BE2C (cell line): ENCODE measurements at regions not wholly inside any gene's neighbourhood (a gene's known extent, or its start where the extent isn't known, plus 50 kb on each side); places are given as distances from the start of the nearest gene placed in this dataset.

ENCODE experiments used
- DNase-seq: peaks from one replicate; pipeline ENCODE4 v3.0.0-alpha.2; 2020
- H3K27me3 ChIP-seq: fragments of 250-450 bp; sonication (Bioruptor Pico); 2 replicates; pipeline ENCODE4 v1.5.1; 2020; ENCODE audit warnings: mild to moderate bottlenecking
- H3K36me3 ChIP-seq: fragments of 250-450 bp; sonication (Bioruptor Pico); 2 replicates; pipeline ENCODE4 v1.5.1; 2020; ENCODE audit warnings: mild to moderate bottlenecking
- H3K4me1 ChIP-seq: fragments of 250-450 bp; sonication (Bioruptor Pico); 2 replicates; pipeline ENCODE4 v1.5.1; 2020
- H3K4me3 ChIP-seq: 2 replicates; pipeline ENCODE4 v1.5.1; 2011; ENCODE audit warnings: low read depth, low read length
- H3K9me3 ChIP-seq: fragments of 250-450 bp; sonication (Bioruptor Pico); 2 replicates; pipeline ENCODE4 v1.5.1; 2020
- TF ChIP-seq, protein P1 (sequence below): IDR thresholded peaks from 2 replicates; pipeline ENCODE4 v1.5.1; 2012; ENCODE audit warnings: mild to moderate bottlenecking, low read depth, low read length

DNA sequence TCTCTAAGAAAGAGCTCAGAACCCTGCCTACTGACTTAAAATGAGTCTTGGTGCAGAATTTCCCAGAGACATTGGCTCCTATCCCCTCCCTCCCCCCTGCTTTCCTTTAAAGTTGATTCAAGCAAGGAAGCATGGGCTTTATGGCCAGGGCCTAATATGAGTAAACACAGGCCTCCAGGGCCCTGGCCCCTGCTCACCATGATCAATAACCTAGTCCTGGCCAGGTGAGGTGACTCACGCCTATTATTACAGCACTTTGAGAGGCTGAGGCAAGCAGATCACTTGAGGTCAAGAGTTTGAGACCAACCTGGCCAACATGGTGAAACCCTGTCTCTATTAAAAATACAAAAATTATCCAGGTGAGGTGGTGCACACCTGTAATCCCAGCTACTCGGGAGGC is 165.1 kb upstream of the TMCC3 start:
- Histone ChIP-seq H3K9me3 (no peaks in the 10 kb centered on the region), H3K4me1 (no peaks in the 10 kb centered on the region), H3K36me3 (no peaks in the 10 kb centered on the region), H3K4me3 (no peak overlapping the region), H3K27me3 (no peaks in the 10 kb centered on the region)
- no peak for DNase-seq
- TF ChIP-seq, protein P1, sequence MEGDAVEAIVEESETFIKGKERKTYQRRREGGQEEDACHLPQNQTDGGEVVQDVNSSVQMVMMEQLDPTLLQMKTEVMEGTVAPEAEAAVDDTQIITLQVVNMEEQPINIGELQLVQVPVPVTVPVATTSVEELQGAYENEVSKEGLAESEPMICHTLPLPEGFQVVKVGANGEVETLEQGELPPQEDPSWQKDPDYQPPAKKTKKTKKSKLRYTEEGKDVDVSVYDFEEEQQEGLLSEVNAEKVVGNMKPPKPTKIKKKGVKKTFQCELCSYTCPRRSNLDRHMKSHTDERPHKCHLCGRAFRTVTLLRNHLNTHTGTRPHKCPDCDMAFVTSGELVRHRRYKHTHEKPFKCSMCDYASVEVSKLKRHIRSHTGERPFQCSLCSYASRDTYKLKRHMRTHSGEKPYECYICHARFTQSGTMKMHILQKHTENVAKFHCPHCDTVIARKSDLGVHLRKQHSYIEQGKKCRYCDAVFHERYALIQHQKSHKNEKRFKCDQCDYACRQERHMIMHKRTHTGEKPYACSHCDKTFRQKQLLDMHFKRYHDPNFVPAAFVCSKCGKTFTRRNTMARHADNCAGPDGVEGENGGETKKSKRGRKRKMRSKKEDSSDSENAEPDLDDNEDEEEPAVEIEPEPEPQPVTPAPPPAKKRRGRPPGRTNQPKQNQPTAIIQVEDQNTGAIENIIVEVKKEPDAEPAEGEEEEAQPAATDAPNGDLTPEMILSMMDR, result no peak

DNA sequence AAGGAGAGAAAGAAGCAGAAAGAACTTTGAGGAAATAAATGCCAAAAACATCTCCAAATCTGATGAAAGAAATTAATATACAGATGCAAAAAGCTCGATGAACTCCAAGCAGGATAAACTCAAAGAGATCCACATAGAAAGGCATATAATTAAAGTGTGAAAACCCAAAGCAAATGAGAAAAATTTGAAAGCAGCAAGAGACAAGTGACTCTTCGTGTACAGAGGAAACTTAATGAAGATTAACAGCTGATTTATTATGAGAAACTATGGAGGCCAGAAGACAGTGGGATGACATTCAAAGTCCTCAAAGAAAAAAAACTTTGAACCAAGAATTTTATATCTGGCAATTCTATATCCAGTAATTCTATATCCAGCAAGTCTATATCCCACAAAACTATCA is 163.0 kb upstream of the TMCC3 start:
- TF ChIP-seq, protein P1, result no peak
- no peaks in the 10 kb centered on the region for H3K27me3 ChIP-seq
- no peaks in the 10 kb centered on the region for H3K36me3 ChIP-seq
- H3K9me3 ChIP-seq, result no peaks in the 10 kb centered on the region
- no peak for DNase-seq
- H3K4me3 ChIP-seq, result no peak overlapping the region
- no peaks in the 10 kb centered on the region for H3K4me1 ChIP-seq

DNA sequence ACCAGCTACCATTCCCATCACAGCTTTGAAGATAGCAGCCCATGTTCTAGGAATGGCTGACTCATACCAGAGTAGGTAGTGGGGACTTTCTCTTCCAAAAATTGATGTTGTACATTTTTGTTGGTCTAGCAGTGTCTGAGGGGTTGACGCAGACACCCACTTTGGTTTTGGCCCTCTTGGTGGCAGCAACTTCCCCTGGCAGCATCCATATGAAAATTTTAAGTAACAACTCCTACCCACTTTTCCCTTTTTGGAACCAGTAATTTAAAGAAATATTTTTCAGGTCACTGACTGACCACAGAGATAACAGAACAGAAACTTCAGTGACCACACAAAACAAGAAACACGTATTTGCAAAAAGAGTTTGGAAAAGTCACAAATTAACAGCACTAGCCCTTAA is 162.0 kb upstream of the TMCC3 start:
- Histone ChIP-seq H3K27me3 (no peaks in the 10 kb centered on the region), H3K4me3 (no peak overlapping the region), H3K36me3 (no peaks in the 10 kb centered on the region), H3K4me1 (no peaks in the 10 kb centered on the region), H3K9me3 (no peaks in the 10 kb centered on the region)
- TF ChIP-seq, protein P1, result no peak
- no peak for DNase-seq

DNA sequence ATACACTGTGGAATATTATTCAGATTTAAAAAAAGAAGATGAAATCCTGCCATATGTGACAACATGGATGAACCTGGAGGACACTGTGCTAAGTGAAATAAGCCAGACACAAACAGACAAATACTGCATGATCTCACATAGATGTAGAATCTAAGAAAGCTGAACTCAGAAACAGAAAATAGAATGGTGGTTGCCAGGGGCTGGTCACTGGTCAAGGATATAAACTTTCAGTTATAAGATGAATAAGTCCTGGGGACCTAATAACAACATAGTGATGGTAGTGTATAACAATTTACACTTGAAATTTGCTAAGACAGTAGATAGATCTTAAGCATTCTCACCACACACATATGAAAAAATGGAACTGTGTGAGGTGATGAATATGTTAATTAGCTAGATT is 161.3 kb upstream of the TMCC3 start:
- Histone ChIP-seq H3K27me3 (no peaks in the 10 kb centered on the region), H3K36me3 (no peaks in the 10 kb centered on the region), H3K4me1 (no peaks in the 10 kb centered on the region), H3K4me3 (no peak overlapping the region), H3K9me3 (no peaks in the 10 kb centered on the region)
- DNase-seq, result no peak
- TF ChIP-seq, protein P1, result no peak

DNA sequence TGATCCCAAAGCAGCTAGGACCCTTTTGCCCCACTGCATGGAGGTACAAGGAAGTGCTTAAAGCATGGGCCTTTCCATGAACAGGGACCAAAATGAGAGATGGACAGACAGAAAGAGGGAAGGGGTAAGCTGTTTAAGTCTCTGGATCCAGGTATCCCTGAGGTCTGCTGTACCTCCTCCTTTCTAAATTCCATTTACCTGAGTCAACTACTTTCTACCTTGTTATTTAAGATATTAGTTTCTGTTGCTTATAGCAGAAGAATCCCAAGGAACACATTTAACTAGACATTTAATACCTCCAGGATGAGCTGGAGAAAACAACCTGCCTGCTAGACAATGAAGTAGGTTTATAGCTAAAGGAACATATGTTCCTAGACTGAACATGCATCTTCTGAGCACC is 157.6 kb upstream of the TMCC3 start:
- TF ChIP-seq, protein P1, result no peak
- no peaks in the 10 kb centered on the region for H3K27me3 ChIP-seq
- no peaks in the 10 kb centered on the region for H3K9me3 ChIP-seq
- no peaks in the 10 kb centered on the region for H3K36me3 ChIP-seq
- H3K4me1 ChIP-seq, result no peaks in the 10 kb centered on the region
- no peak overlapping the region for H3K4me3 ChIP-seq
- no peak for DNase-seq

DNA sequence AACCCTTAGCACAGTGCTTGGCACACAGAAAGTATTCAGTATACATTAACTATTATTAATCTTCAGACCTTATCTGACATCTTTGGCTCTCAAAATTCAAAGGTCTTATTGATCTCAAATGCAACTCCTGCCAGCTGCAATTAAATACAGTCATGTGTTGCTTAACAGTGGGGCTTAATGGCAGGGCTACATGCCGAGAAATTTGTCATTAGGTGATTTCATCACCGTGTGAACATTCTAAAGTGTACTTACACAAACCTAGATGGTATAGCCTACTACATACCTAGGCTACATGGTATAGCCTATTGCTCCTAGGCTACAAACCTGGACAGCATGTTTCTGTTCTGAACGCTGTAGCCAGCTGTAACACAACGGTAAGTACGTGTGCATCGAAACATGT is 156.3 kb upstream of the TMCC3 start:
- Histone ChIP-seq H3K4me1 (no peaks in the 10 kb centered on the region), H3K36me3 (no peaks in the 10 kb centered on the region), H3K4me3 (no peak overlapping the region), H3K27me3 (no peaks in the 10 kb centered on the region), H3K9me3 (no peaks in the 10 kb centered on the region)
- TF ChIP-seq, protein P1, result no peak
- DNase-seq, result no peak
